KMS-11 (cell line): ENCODE measurements at regions not wholly inside any gene's neighbourhood (a gene's known extent, or its start where the extent isn't known, plus 50 kb on each side); places are given as distances from the start of the nearest gene placed in this dataset.

ENCODE experiments used
- H2AFZ ChIP-seq: fragments of 200-600 bp; sonication (generic); 2 replicates; pipeline ENCODE4 v1.6.1; 2016; ENCODE audit warnings: antibody characterized with exemption, mixed run types, low read depth
- H3K27ac ChIP-seq: fragments of 200-600 bp; sonication (generic); 2 replicates; pipeline ENCODE4 v1.6.1; 2016; ENCODE audit warnings: mild to moderate bottlenecking, mixed run types
- H3K27me3 ChIP-seq: fragments of 200-600 bp; sonication (generic); 2 replicates; pipeline ENCODE4 v1.6.1; 2017; ENCODE audit warnings: mild to moderate bottlenecking, low read depth, mixed run types, moderate library complexity; ENCODE audit not compliant: insufficient read depth
- H3K36me3 ChIP-seq: fragments of 200-600 bp; sonication (generic); 2 replicates; pipeline ENCODE4 v1.6.1; 2017; ENCODE audit warnings: mild to moderate bottlenecking, mixed run types; ENCODE audit not compliant: insufficient read depth
- H3K4me1 ChIP-seq: fragments of 200-600 bp; sonication (generic); 2 replicates; pipeline ENCODE4 v1.6.1; 2016; ENCODE audit warnings: mild to moderate bottlenecking, low read depth, mixed run types; ENCODE audit not compliant: poor library complexity, severe bottlenecking
- H3K4me2 ChIP-seq: fragments of 200-600 bp; sonication (generic); 2 replicates; pipeline ENCODE4 v1.7.0; 2016; ENCODE audit warnings: mild to moderate bottlenecking, mixed run types
- H3K4me3 ChIP-seq: fragments of 200-600 bp; sonication (generic); IDR thresholded peaks from 2 replicates; pipeline ENCODE4 v1.6.1; 2017; ENCODE audit warnings: low read depth, low read length, mixed read lengths; ENCODE audit not compliant: insufficient read depth
- H3K79me2 ChIP-seq: fragments of 200-600 bp; sonication (generic); 2 replicates; pipeline ENCODE4 v1.6.1; 2016; ENCODE audit warnings: low read depth, mixed run types; ENCODE audit not compliant: insufficient read depth
- H3K9ac ChIP-seq: fragments of 200-600 bp; sonication (generic); 2 replicates; pipeline ENCODE4 v1.6.1; 2016; ENCODE audit warnings: mild to moderate bottlenecking, mixed run types
- H4K20me1 ChIP-seq: fragments of 200-600 bp; sonication (generic); 2 replicates; pipeline ENCODE4 v1.6.1; 2016; ENCODE audit warnings: mild to moderate bottlenecking, mixed run types; ENCODE audit not compliant: insufficient read depth
- TF ChIP-seq, protein P1 (sequence below): fragments of 200-600 bp; sonication (generic); conservative IDR thresholded peaks from 2 replicates; pipeline ENCODE4 v1.6.1; 2017; ENCODE audit warnings: low read depth, mild to moderate bottlenecking, antibody characterized with exemption, low read length, moderate library complexity, mixed read lengths

DNA sequence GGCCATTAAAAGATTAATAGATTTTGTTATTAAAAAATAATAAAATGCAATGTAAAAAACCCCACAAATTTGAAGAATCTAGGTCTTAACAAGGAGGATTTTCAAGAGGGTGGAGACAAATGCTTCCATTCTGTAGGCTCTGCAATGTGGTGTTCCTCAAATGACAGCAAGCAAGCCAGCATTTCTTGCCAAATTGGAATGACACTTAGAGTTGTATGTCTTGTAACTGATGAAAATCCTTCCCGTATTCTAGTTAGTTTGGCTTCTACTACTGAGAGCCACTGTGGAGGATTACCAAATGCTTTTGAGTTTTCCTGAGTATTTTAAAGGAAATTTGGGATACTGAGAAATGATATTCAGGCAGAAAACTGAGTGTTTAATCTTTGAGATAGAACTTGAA, 1225.5 kb upstream of the CITED2 start:
- Histone ChIP-seq H3K9ac (no peak overlapping the region), H3K4me2 (no peak overlapping the region), H4K20me1 (no peaks in the 10 kb centered on the region), H3K36me3 (no peaks in the 10 kb centered on the region), H3K79me2 (no peaks in the 10 kb centered on the region), H3K4me3 (no peak overlapping the region), H2AFZ (no peak overlapping the region), H3K27ac (no peak overlapping the region), H3K4me1 (no peaks in the 10 kb centered on the region), H3K27me3 (no peaks in the 10 kb centered on the region)
- TF ChIP-seq, protein P1, sequence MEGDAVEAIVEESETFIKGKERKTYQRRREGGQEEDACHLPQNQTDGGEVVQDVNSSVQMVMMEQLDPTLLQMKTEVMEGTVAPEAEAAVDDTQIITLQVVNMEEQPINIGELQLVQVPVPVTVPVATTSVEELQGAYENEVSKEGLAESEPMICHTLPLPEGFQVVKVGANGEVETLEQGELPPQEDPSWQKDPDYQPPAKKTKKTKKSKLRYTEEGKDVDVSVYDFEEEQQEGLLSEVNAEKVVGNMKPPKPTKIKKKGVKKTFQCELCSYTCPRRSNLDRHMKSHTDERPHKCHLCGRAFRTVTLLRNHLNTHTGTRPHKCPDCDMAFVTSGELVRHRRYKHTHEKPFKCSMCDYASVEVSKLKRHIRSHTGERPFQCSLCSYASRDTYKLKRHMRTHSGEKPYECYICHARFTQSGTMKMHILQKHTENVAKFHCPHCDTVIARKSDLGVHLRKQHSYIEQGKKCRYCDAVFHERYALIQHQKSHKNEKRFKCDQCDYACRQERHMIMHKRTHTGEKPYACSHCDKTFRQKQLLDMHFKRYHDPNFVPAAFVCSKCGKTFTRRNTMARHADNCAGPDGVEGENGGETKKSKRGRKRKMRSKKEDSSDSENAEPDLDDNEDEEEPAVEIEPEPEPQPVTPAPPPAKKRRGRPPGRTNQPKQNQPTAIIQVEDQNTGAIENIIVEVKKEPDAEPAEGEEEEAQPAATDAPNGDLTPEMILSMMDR: no peak

DNA sequence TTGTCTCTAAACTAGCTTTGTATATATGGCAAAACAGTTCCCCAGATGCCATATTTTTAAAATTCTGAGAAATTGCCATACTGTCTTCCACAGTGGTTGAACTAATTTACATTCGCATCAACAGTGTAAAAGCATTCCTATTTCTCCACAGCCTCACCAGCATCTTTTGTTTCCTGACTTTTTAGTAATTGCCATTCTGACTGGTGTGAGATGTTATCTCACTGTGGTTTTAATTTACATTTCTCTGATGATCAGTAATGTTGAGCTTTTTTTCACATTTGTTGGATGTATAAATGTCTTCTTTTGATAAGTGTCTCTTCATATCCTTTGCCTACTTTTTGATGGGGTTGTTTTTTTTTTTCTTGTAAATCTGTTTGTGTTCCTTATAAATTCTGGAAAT, 1222.7 kb upstream of the CITED2 start:
- Histone ChIP-seq H3K79me2 (no peaks in the 10 kb centered on the region), H3K27ac (no peak overlapping the region), H3K36me3 (no peaks in the 10 kb centered on the region), H2AFZ (no peak overlapping the region), H4K20me1 (no peaks in the 10 kb centered on the region), H3K4me3 (no peak overlapping the region), H3K27me3 (no peaks in the 10 kb centered on the region), H3K4me2 (no peak overlapping the region), H3K9ac (no peak overlapping the region), H3K4me1 (no peaks in the 10 kb centered on the region)
- TF ChIP-seq, protein P1: no peak

DNA sequence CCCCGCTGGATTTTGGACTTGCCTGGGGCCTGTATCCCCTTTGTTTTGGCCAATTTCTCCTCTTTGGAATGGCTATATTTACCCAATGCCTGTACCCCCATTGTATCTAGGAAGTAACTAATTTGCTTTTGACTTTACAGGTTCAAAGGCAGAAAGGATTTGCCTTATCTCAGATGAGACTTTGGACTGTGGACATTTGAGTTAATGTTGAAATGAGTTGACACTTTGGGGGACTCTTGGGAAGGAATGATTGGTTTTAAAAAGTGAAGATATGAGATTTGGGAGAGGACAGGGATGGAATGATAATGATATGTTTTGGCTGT, 1220.3 kb upstream of the CITED2 start:
- Histone ChIP-seq H3K4me1 (no peaks in the 10 kb centered on the region), H3K27ac (no peak overlapping the region), H3K36me3 (no peaks in the 10 kb centered on the region), H3K9ac (no peak overlapping the region), H3K79me2 (no peaks in the 10 kb centered on the region), H4K20me1 (no peaks in the 10 kb centered on the region), H2AFZ (no peak overlapping the region), H3K27me3 (no peaks in the 10 kb centered on the region), H3K4me3 (no peak overlapping the region), H3K4me2 (no peak overlapping the region)
- TF ChIP-seq, protein P1: no peak

DNA sequence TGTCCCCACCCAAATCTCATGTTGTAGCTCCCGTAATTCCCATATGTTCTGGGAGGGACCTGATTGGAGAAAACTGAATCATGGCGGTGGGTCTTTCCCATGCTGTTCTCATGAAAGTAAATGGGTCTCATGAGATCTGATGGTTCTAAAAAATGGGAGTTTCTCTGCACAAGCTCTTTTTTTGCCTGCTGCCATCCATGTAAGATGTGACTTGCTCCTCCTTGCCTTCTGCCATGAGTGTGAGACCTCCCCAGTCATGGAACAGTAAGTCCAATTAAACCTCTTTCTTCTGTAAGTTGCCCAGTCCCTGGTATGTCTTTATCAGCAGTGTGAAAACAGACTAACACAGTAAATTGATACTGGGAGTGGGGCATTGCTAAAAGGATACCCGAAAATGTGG, 1218.4 kb upstream of the CITED2 start:
- Histone ChIP-seq H2AFZ (no peak overlapping the region), H3K4me1 (no peaks in the 10 kb centered on the region), H3K27me3 (no peaks in the 10 kb centered on the region), H3K4me2 (no peak overlapping the region), H3K4me3 (no peak overlapping the region), H3K79me2 (no peaks in the 10 kb centered on the region), H4K20me1 (no peaks in the 10 kb centered on the region), H3K36me3 (no peaks in the 10 kb centered on the region), H3K9ac (no peak overlapping the region), H3K27ac (no peak overlapping the region)
- TF ChIP-seq, protein P1: no peak

DNA sequence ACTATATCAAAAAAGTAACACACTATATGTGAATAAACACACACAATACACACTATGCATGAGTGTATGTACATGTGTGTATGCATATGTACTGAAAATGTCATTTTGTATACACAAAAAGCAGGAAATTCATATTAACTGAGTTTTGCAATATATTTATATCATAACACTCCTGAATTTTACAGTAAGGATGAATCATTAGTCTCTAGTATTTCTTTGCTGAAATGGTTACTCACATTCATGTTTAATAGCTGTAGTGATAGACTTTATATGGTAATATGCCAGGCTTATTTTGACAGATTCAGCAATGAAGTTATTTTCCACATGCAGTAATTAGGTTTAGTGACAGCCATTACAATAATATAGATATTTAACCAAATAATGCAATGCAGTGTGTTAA, 1216.2 kb upstream of the CITED2 start:
- no peaks in the 10 kb centered on the region for H4K20me1 ChIP-seq
- H3K27ac ChIP-seq: no peak overlapping the region
- no peaks in the 10 kb centered on the region for H3K36me3 ChIP-seq
- no peaks in the 10 kb centered on the region for H3K4me1 ChIP-seq
- no peaks in the 10 kb centered on the region for H3K79me2 ChIP-seq
- H3K4me3 ChIP-seq: no peak overlapping the region
- H3K27me3 ChIP-seq: no peaks in the 10 kb centered on the region
- no peak overlapping the region for H3K4me2 ChIP-seq
- no peak overlapping the region for H3K9ac ChIP-seq
- H2AFZ ChIP-seq: no peak overlapping the region
- TF ChIP-seq, protein P1: no peak
